DOHH2 (cell line): ENCODE measurements at regions not wholly inside any gene's neighbourhood (a gene's known extent, or its start where the extent isn't known, plus 50 kb on each side); places are given as distances from the start of the nearest gene placed in this dataset.

ENCODE experiments used
- EZH2phosphoT487 ChIP-seq: fragments of 200-600 bp; sonication (generic); IDR thresholded peaks from 2 replicates; pipeline ENCODE4 v1.6.1; 2017; ENCODE audit warnings: borderline replicate concordance, mild to moderate bottlenecking, antibody characterized with exemption, low read length, moderate library complexity, mixed read lengths
- TF ChIP-seq, protein P1 (sequence below): fragments of 200-600 bp; sonication (generic); IDR thresholded peaks from one replicate; pipeline ENCODE4 v1.5.1; 2014; ENCODE audit warnings: antibody characterized with exemption, mild to moderate bottlenecking, low read depth, low read length; ENCODE audit not compliant: poor library complexity, severe bottlenecking

DNA sequence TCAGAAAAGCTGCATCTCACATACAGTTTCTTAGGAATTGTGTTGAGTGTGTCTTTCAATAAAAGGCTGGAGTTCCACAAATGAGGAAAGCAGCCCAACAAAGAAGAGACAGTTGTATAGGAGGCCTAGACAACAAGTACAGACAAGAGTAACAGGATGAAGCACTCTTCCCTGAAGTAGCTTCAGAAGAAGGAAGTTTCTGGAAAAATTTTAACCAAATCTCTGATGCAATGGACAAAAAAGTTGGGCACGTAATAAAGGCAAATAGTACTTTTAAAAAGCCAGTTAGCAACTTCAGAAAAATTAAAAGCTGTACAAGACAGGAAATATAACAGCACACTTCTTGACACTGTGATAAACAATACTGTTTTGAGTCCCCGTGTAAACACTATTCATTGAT, 134.1 kb upstream of the PLEKHG7 start:
- TF ChIP-seq, protein P1, sequence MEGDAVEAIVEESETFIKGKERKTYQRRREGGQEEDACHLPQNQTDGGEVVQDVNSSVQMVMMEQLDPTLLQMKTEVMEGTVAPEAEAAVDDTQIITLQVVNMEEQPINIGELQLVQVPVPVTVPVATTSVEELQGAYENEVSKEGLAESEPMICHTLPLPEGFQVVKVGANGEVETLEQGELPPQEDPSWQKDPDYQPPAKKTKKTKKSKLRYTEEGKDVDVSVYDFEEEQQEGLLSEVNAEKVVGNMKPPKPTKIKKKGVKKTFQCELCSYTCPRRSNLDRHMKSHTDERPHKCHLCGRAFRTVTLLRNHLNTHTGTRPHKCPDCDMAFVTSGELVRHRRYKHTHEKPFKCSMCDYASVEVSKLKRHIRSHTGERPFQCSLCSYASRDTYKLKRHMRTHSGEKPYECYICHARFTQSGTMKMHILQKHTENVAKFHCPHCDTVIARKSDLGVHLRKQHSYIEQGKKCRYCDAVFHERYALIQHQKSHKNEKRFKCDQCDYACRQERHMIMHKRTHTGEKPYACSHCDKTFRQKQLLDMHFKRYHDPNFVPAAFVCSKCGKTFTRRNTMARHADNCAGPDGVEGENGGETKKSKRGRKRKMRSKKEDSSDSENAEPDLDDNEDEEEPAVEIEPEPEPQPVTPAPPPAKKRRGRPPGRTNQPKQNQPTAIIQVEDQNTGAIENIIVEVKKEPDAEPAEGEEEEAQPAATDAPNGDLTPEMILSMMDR, result no peak
- no peak for TF ChIP-seq EZH2phosphoT487
